ENCODE measurements at regions not wholly inside any gene's neighbourhood (a gene's known extent, or its start where the extent isn't known, plus 50 kb on each side); places are given as distances from the start of the nearest gene placed in this dataset.
A peak's percentile ranks its signal among the peaks of the same experiment; 100 is the strongest.

DNA sequence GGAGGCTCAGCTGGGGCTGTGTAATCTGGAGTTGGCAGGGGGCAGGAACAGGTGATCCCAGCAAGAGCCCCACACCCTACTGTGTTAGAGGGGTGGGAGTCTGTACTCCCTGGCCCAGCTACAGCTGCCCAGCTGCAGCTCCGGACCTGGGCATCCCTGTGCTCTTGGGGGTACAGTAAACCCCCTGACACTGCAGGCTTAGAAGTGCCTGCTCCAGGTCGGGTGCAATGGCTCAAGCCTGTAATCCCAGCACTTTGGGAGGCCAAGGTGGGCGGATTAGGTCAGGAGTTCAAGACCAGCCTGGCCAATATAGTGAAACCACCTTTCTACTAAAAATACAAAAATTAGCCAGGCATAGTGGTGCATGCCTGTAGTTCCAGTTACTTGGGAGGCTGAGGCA is 1228.6 kb upstream of the EYS start:
- no peak overlapping the region for H3K9ac ChIP-seq (ENCODE audit: low read length)
- TF ChIP-seq, protein P1, sequence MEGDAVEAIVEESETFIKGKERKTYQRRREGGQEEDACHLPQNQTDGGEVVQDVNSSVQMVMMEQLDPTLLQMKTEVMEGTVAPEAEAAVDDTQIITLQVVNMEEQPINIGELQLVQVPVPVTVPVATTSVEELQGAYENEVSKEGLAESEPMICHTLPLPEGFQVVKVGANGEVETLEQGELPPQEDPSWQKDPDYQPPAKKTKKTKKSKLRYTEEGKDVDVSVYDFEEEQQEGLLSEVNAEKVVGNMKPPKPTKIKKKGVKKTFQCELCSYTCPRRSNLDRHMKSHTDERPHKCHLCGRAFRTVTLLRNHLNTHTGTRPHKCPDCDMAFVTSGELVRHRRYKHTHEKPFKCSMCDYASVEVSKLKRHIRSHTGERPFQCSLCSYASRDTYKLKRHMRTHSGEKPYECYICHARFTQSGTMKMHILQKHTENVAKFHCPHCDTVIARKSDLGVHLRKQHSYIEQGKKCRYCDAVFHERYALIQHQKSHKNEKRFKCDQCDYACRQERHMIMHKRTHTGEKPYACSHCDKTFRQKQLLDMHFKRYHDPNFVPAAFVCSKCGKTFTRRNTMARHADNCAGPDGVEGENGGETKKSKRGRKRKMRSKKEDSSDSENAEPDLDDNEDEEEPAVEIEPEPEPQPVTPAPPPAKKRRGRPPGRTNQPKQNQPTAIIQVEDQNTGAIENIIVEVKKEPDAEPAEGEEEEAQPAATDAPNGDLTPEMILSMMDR (IDR thresholded peaks at IDR 0.05; ENCODE audit: low read depth, low read length), result no peak
- TF ChIP-seq EZH2phosphoT487 (IDR thresholded peaks at IDR 0.05; ENCODE audit: low read depth), result no peak
- no peak overlapping the region for H3K4me2 ChIP-seq (ENCODE audit: low read length)
- H3K79me2 ChIP-seq (ENCODE audit: low read length), result no peaks in the 10 kb centered on the region
- no peak overlapping the region for H3K27ac ChIP-seq (ENCODE audit: low read length)
- peaks cover 4% of the 10 kb centered on the region for H3K36me3 ChIP-seq (replicated peaks; ENCODE audit: low read depth, low read length)
- H2AFZ ChIP-seq (ENCODE audit: low read depth, low read length), result no peak overlapping the region
- no peaks in the 10 kb centered on the region for H4K20me1 ChIP-seq (ENCODE audit: insufficient read depth, low read length)
- H3K27me3 ChIP-seq (ENCODE audit: low read depth, low read length), result no peaks in the 10 kb centered on the region
- H3K4me1 ChIP-seq (ENCODE audit: low read length), result no peaks in the 10 kb centered on the region
- H3K4me3 ChIP-seq (ENCODE audit: low read length), result no peak overlapping the region
- H3K9me3 ChIP-seq (ENCODE audit: insufficient read depth, low read length), result peaks cover 6% of the 10 kb centered on the region; the same call in 1 of the 2 replicates

DNA sequence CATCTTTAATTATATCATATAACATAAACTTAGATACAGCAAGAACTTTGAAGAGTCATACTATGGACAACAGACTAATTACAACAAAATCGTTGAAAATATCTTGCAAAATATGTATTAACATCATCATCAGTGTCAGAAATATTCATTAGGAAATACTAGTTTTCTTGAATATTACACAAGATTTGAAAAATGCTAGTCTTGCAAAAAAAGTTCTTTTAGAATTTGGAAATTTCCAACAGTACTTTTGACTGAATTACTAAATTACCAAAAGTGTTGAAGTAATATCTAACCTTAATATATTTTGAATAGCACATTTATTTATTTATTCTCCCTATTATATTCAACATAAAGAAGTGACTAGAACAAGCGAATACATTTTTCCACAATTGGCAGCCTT is 1224.8 kb upstream of the EYS start:
- no peak overlapping the region for H3K9ac ChIP-seq (ENCODE audit: low read length)
- no peak overlapping the region for H3K4me2 ChIP-seq (ENCODE audit: low read length)
- H4K20me1 ChIP-seq (ENCODE audit: insufficient read depth, low read length), result no peaks in the 10 kb centered on the region
- H3K9me3 ChIP-seq (ENCODE audit: insufficient read depth, low read length), result peaks cover 4% of the 10 kb centered on the region; the same call in 1 of the 2 replicates
- no peaks in the 10 kb centered on the region for H3K4me1 ChIP-seq (ENCODE audit: low read length)
- no peaks in the 10 kb centered on the region for H3K79me2 ChIP-seq (ENCODE audit: low read length)
- no peak overlapping the region for H3K4me3 ChIP-seq (ENCODE audit: low read length)
- no peak overlapping the region for H3K27ac ChIP-seq (ENCODE audit: low read length)
- H3K27me3 ChIP-seq (ENCODE audit: low read depth, low read length), result no peaks in the 10 kb centered on the region
- no peak overlapping the region for H2AFZ ChIP-seq (ENCODE audit: low read depth, low read length)
- H3K36me3 ChIP-seq (replicated peaks; ENCODE audit: low read depth, low read length), result peaks cover 4% of the 10 kb centered on the region
- TF ChIP-seq, protein P1 (IDR thresholded peaks at IDR 0.05; ENCODE audit: low read depth, low read length), result no peak
- no peak for TF ChIP-seq EZH2phosphoT487 (IDR thresholded peaks at IDR 0.05; ENCODE audit: low read depth)

DNA sequence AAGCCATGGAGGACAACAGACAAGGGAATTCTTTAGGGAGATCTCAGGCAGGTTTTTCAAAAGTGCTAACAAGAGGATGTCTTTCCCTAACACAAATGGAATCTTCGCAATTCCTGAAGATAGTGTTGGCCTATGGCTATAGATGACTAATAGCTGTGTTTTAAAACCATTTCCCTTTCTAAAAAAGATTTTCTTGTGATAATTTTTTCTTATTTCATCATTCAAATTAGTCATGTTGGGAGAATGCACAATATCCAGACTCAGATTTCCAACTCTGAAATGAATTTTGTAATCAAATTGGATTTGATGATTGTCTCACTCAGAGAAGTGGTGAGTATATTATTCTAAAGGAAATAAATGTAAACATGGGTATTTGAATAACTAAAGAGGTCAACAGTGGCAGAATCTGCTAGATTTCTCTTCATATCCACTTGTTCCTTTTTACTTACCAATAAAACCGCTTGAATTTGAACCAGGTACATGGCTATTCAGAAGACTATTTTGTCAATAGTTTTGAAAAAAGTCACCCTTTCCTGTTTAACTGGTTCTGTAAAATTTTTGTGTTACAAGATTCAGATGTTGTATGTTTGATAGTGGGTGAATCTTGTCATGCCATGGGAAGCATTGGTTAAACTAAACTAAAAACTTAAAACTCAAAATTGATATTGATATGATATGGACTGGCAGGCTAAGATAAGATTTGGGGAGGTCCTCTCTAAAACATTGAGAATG is 1223.7 kb upstream of the EYS start:
- Histone ChIP-seq H3K4me1 (ENCODE audit: low read length) (peaks cover 5% of the 10 kb centered on the region), H3K79me2 (ENCODE audit: low read length) (no peaks in the 10 kb centered on the region), H3K36me3 (replicated peaks; ENCODE audit: low read depth, low read length) (no peaks in the 10 kb centered on the region), H3K27me3 (ENCODE audit: low read depth, low read length) (no peaks in the 10 kb centered on the region), H3K9ac (ENCODE audit: low read length) (no peak overlapping the region), H3K27ac (ENCODE audit: low read length) (no peak overlapping the region), H3K9me3 (ENCODE audit: insufficient read depth, low read length) (no peaks in the 10 kb centered on the region), H2AFZ (ENCODE audit: low read depth, low read length) (no peak overlapping the region), H3K4me2 (ENCODE audit: low read length) (no peak overlapping the region), H3K4me3 (ENCODE audit: low read length) (no peak overlapping the region), H4K20me1 (ENCODE audit: insufficient read depth, low read length) (no peaks in the 10 kb centered on the region)
- no peak for TF ChIP-seq EZH2phosphoT487 (IDR thresholded peaks at IDR 0.05; ENCODE audit: low read depth)
- TF ChIP-seq, protein P1 (IDR thresholded peaks at IDR 0.05; ENCODE audit: low read depth, low read length), result no peak

DNA sequence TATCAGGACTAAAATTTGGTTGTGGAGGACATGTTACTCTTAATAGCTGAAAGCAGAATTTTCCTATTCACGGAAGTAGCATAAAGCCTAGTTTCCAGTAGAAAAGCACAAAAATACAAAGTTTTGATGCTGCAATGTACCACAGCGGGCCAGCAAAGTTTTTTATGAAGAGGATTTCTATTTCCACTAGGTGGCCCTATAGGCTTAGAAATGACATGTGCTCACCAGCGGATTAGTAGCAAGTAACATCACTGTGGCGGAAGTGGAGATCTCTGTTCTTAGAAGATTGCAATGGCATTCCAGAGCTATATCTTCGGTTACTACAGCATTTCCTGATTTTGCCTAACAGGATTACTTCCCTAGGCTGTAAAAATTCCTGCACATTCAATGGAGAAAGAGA is 1219.0 kb upstream of the EYS start:
- H3K4me2 ChIP-seq (ENCODE audit: low read length), result peak overlapping the region; percentile 72
- H3K4me3 ChIP-seq (ENCODE audit: low read length), result peak overlapping the region; percentile 65
- no peaks in the 10 kb centered on the region for H3K79me2 ChIP-seq (ENCODE audit: low read length)
- peaks cover 5% of the 10 kb centered on the region for H3K4me1 ChIP-seq (ENCODE audit: low read length)
- TF ChIP-seq, protein P1 (IDR thresholded peaks at IDR 0.05; ENCODE audit: low read depth, low read length), result peak; percentile 85
- TF ChIP-seq EZH2phosphoT487 (IDR thresholded peaks at IDR 0.05; ENCODE audit: low read depth), result no peak
- H2AFZ ChIP-seq (ENCODE audit: low read depth, low read length), result peak overlapping the region; percentile 99
- H3K9ac ChIP-seq (ENCODE audit: low read length), result peak overlapping the region; percentile 22; the same call in 1 of the 2 replicates
- no peaks in the 10 kb centered on the region for H4K20me1 ChIP-seq (ENCODE audit: insufficient read depth, low read length)
- H3K36me3 ChIP-seq (replicated peaks; ENCODE audit: low read depth, low read length), result no peaks in the 10 kb centered on the region
- no peak overlapping the region for H3K27ac ChIP-seq (ENCODE audit: low read length)
- no peaks in the 10 kb centered on the region for H3K9me3 ChIP-seq (ENCODE audit: insufficient read depth, low read length)
- no peaks in the 10 kb centered on the region for H3K27me3 ChIP-seq (ENCODE audit: low read depth, low read length)
